ENCODE measurements at regions not wholly inside any gene's neighbourhood (a gene's known extent, or its start where the extent isn't known, plus 50 kb on each side); places are given as distances from the start of the nearest gene placed in this dataset.

GRCh38 chrX:25105221-25105620 is 89.5 kb upstream of the ARX start:
- TF ChIP-seq CTCF (conservative IDR thresholded peaks at IDR 0.05; ENCODE audit: low read depth, low read length): no peak
- no peak for TF ChIP-seq EZH2 (IDR thresholded peaks at IDR 0.05; ENCODE audit: borderline replicate concordance, low read depth, low read length, poor library complexity, severe bottlenecking)

Measured in A673 (cell line).